MM.1S (cell line): ENCODE measurements at regions not wholly inside any gene's neighbourhood (a gene's known extent, or its start where the extent isn't known, plus 50 kb on each side); places are given as distances from the start of the nearest gene placed in this dataset.

Experiments
- CTCF ChIP-seq: fragments of 300-600 bp; sonication (generic); IDR thresholded peaks from 2 replicates; pipeline ENCODE4 v1.5.1; 2016; ENCODE audit warnings: antibody characterized with exemption, low read length, mixed read lengths
- EZH2 ChIP-seq: fragments of 300-600 bp; sonication (generic); optimal IDR thresholded peaks from 2 replicates; pipeline ENCODE3; 2017; ENCODE audit warnings: low read depth, mild to moderate bottlenecking, antibody characterized with exemption, low read length, mixed read lengths
- EZH2phosphoT487 ChIP-seq: fragments of 300-600 bp; sonication (generic); IDR thresholded peaks from 2 replicates; pipeline ENCODE4 v1.6.1; 2018; ENCODE audit warnings: antibody characterized with exemption, low read length

- no peak for TF ChIP-seq EZH2
- no peak for TF ChIP-seq CTCF
- no peak for TF ChIP-seq EZH2phosphoT487
Observed at GRCh38 chr20:56989516-56989915, 276.9 kb downstream of the BMP7 start.
